Neural cell (in vitro differentiated cells): ENCODE measurements at regions not wholly inside any gene's neighbourhood (a gene's known extent, or its start where the extent isn't known, plus 50 kb on each side); places are given as distances from the start of the nearest gene placed in this dataset.

Source experiments
- EP300 ChIP-seq: fragments of 450-650 bp; conservative IDR thresholded peaks from 2 replicates; pipeline ENCODE4 v1.6.1; 2014; ENCODE audit warnings: antibody characterized with exemption, mild to moderate bottlenecking, moderate library complexity; ENCODE audit not compliant: poor library complexity, severe bottlenecking
- EZH2 ChIP-seq: fragments of 200-600, 300-800 bp; shearing (Covaris generic), sonication (generic); IDR thresholded peaks from 2 replicates; pipeline ENCODE4 v1.6.1; 2014; ENCODE audit warnings: antibody characterized with exemption, low read length, borderline replicate concordance, mild to moderate bottlenecking; ENCODE audit not compliant: insufficient read depth, poor library complexity, severe bottlenecking
- RAD21 ChIP-seq: fragments of 450-650 bp; conservative IDR thresholded peaks from 2 replicates; pipeline ENCODE4 v1.6.1; 2014; ENCODE audit warnings: antibody characterized with exemption, mild to moderate bottlenecking, moderate library complexity
- TF ChIP-seq, protein P1 (sequence below): fragments of 450-650 bp; IDR thresholded peaks from 2 replicates; pipeline ENCODE4 v1.5.1; 2014; ENCODE audit warnings: antibody characterized with exemption, mild to moderate bottlenecking, moderate library complexity; ENCODE audit not compliant: poor library complexity, severe bottlenecking

DNA sequence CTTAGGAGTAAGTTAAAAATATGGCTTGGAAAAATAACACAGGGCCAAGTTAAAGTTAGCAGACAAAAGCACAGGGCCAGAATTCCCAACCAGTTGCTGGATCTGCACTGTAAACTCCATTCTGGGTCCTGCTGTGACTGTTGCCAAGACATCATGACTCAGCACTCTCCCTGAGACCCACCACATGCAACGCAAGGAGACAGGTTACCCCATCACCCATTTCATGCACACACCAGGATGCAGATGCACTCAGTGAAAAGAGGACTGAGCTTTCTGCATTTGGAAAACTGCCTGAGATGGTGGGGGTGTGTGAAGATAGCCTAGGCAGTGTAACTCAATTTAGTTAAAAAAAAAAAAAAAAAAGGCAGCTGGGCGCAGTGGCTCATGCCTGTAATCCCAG, 97.6 kb upstream of the ZNF438 start:
- no peak for TF ChIP-seq EP300
- TF ChIP-seq, protein P1, sequence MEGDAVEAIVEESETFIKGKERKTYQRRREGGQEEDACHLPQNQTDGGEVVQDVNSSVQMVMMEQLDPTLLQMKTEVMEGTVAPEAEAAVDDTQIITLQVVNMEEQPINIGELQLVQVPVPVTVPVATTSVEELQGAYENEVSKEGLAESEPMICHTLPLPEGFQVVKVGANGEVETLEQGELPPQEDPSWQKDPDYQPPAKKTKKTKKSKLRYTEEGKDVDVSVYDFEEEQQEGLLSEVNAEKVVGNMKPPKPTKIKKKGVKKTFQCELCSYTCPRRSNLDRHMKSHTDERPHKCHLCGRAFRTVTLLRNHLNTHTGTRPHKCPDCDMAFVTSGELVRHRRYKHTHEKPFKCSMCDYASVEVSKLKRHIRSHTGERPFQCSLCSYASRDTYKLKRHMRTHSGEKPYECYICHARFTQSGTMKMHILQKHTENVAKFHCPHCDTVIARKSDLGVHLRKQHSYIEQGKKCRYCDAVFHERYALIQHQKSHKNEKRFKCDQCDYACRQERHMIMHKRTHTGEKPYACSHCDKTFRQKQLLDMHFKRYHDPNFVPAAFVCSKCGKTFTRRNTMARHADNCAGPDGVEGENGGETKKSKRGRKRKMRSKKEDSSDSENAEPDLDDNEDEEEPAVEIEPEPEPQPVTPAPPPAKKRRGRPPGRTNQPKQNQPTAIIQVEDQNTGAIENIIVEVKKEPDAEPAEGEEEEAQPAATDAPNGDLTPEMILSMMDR = no peak
- TF ChIP-seq EZH2 = no peak
- TF ChIP-seq RAD21 = no peak
